K562 (cell line): ENCODE measurements at regions not wholly inside any gene's neighbourhood (a gene's known extent, or its start where the extent isn't known, plus 50 kb on each side); places are given as distances from the start of the nearest gene placed in this dataset.

Source experiments
- ATAC-seq: fragments of 200-7000 bp; cut with Tn5 transposase; 3 replicates; pipeline ENCODE4 v1.9.1; 2020; ENCODE audit warnings: moderate library complexity
- BruUV-seq: library from RNA; stranded (reverse); fragments of 400-500 nt; replicated peaks from 2 replicates; lab custom pipeline; 2021; lab: Mats Ljungman, UMichigan
- CTCF ChIA-PET: fragments of 300-600 bp; formaldehyde crosslinking; extraction: SDS; loops from one replicate; lab custom pipeline; 2021; ENCODE audit warnings: low intra/inter-chr PET ratio; lab: Yijun Ruan, JAX
- POLR2A ChIA-PET: fragments of 300-600, 350-650 bp; sonication (Branson Sonifier 250); formaldehyde crosslinking; extraction: SDS; loops from one replicate; lab custom pipeline; 2021; ENCODE audit warnings: antibody characterized with exemption, inconsistent platforms; lab: Yijun Ruan, JAX
- DNase-seq, 4 experiments: peaks; one replicate each; pipeline versions ENCODE4 v3.0.0 to v3.0.0-alpha.2; 2011 to 2018; ENCODE audit warnings: low spot score in 3 of 4, mixed read lengths in 3 of 4; ENCODE audit errors: extremely low read depth in 1 of 4
- FAIRE-seq: peaks from 2 replicates; lab custom pipeline; 2011; peaks lifted over from hg19 to GRCh38; lab: Jason Lieb, UNC
- H2AFZ ChIP-seq: 2 replicates; pipeline ENCODE4 v1.6.0; 2011; ENCODE audit warnings: low read depth, low read length, control low read depth, inconsistent platforms
- H3K27ac ChIP-seq: fragments of 200-600 bp; 3 replicates; pipeline ENCODE4 v1.8.0; 2011; ENCODE audit warnings: low read depth, mild to moderate bottlenecking, control low read depth, inconsistent platforms, low read length, moderate library complexity, mixed read lengths; ENCODE audit errors: extremely low read depth
- H3K27me3 ChIP-seq, 2 experiments: fragments of 300-600 bp in 1 of 2; 2 replicates in 1 of 2; 3 replicates in 1 of 2; pipeline versions ENCODE4 v1.6.0 to v1.8.0; 2011; ENCODE audit warnings: inconsistent platforms in 2 of 2, low read length in 2 of 2, mild to moderate bottlenecking in 1 of 2, mixed read lengths in 1 of 2, moderate library complexity in 1 of 2; ENCODE audit not compliant: control insufficient read depth in 2 of 2, insufficient read depth in 2 of 2
- H3K36me3 ChIP-seq: fragments of 300-600 bp; 3 replicates; pipeline ENCODE4 v1.8.0; 2011; ENCODE audit warnings: mild to moderate bottlenecking, low read length, inconsistent platforms; ENCODE audit not compliant: control insufficient read depth, insufficient read depth
- H3K4me1 ChIP-seq, 2 experiments: fragments of 200-600 bp in 1 of 2; replicated peaks in 1 of 2; 2 replicates in 1 of 2; 3 replicates in 1 of 2; pipeline versions ENCODE4 v1.5.1 to v1.8.0; 2011; ENCODE audit warnings: inconsistent platforms in 2 of 2, low read length in 2 of 2, mild to moderate bottlenecking in 1 of 2, mixed read lengths in 1 of 2, moderate library complexity in 1 of 2; ENCODE audit not compliant: control insufficient read depth in 2 of 2, insufficient read depth in 2 of 2
- H3K4me2 ChIP-seq: 2 replicates; pipeline ENCODE4 v1.6.1; 2011; ENCODE audit warnings: low read length, control low read depth, inconsistent platforms, mixed read lengths; ENCODE audit not compliant: insufficient read depth
- H3K4me3 ChIP-seq: fragments of 200-600 bp; sonication (generic), shearing (Covaris generic); 2 replicates; pipeline ENCODE4 v1.5.1; 2016; ENCODE audit warnings: control low read depth, inconsistent platforms
- H3K79me2 ChIP-seq: fragments of 200-600 bp; 3 replicates; pipeline ENCODE4 v1.8.0; 2011; ENCODE audit warnings: low read length, inconsistent platforms; ENCODE audit not compliant: control insufficient read depth, insufficient read depth
- H3K9ac ChIP-seq, 2 experiments: 2 replicates each; pipeline versions ENCODE4 v1.6.0 to v1.6.1; 2011; ENCODE audit warnings: low read depth in 2 of 2, low read length in 2 of 2, control low read depth in 1 of 2, inconsistent platforms in 1 of 2, mild to moderate bottlenecking in 1 of 2, mixed read lengths in 1 of 2; ENCODE audit not compliant: insufficient read depth in 1 of 2
- H3K9me1 ChIP-seq: one replicate; pipeline ENCODE4 v1.6.0; 2011; ENCODE audit warnings: inconsistent platforms, mild to moderate bottlenecking, low read length, moderate library complexity; ENCODE audit not compliant: control insufficient read depth, insufficient read depth
- H3K9me3 ChIP-seq: replicated peaks from 2 replicates; pipeline ENCODE4 v1.5.1; 2011; ENCODE audit warnings: low read depth, low read length, inconsistent platforms; ENCODE audit not compliant: control insufficient read depth, insufficient read depth
- H4K20me1 ChIP-seq: replicated peaks from 2 replicates; pipeline ENCODE4 v1.6.1; 2011; ENCODE audit warnings: low read length, inconsistent platforms, mixed read lengths; ENCODE audit not compliant: control insufficient read depth, insufficient read depth
- EHMT2 ChIP-seq: fragments of 450-650 bp; IDR thresholded peaks from 2 replicates; pipeline ENCODE4 v1.6.1; 2018; ENCODE audit warnings: antibody characterized with exemption
- MEIS2 ChIP-seq: fragments of 450-650 bp; IDR thresholded peaks from 2 replicates; pipeline ENCODE4 v1.6.1; 2014; ENCODE audit warnings: mild to moderate bottlenecking; ENCODE audit not compliant: partially characterized antibody
- STAT5A ChIP-seq: IDR thresholded peaks from 2 replicates; pipeline ENCODE4 v1.6.1; 2012; ENCODE audit warnings: low read length, inconsistent platforms, borderline replicate concordance
- ZNF232 ChIP-seq: sonication (generic); formaldehyde crosslinking; IDR thresholded peaks from 2 replicates; pipeline ENCODE4 v1.8.0; 2022; ENCODE audit warnings: mild to moderate bottlenecking, missing genetic modification reagents
- ZNF764 ChIP-seq: fragments of 250-450 bp; sonication (Bioruptor Pico); IDR thresholded peaks from 2 replicates; pipeline ENCODE4 v1.4.0; 2020; ENCODE audit warnings: low read depth, mild to moderate bottlenecking, moderate library complexity
- WGBS: fragments of 100-300 bp; shearing (Covaris generic); methylation state at CpG from one replicate; pipeline ENCODE4 v1.1.6; 2016; ENCODE audit warnings: low coverage, mixed read lengths; ENCODE audit not compliant: insufficient coverage; ENCODE audit errors: missing lambda C conversion rate; 5-methylcytosine and 5-hydroxymethylcytosine counted together
- in situ Hi-C: fragments of 300-500 bp; cut with MboI; formaldehyde crosslinking; loops from 4 replicates; pipeline ENCODE4 v1.15.0; 2018; ENCODE audit warnings: inconsistent platforms, mixed read lengths
- intact Hi-C: fragments of 100-400 bp; cut with micrococcal nuclease; formaldehyde crosslinking; loops from 2 replicates; pipeline ENCODE4 v1.14.2; 2022
- TF ChIP-seq, protein P1 (sequence below): fragments of 250-450 bp; sonication (Bioruptor Pico); IDR thresholded peaks from 2 replicates; pipeline ENCODE4 v1.4.0; 2020; ENCODE audit warnings: mild to moderate bottlenecking
- TF ChIP-seq, protein P2 (sequence below): sonication (generic); formaldehyde crosslinking; IDR thresholded peaks from 2 replicates; pipeline ENCODE4 v1.8.0; 2023; ENCODE audit warnings: mild to moderate bottlenecking, missing genetic modification reagents
- TF ChIP-seq, protein P3 (sequence below), 2 experiments: fragments of 450-650 bp; IDR thresholded peaks; 2 replicates each; pipeline ENCODE4 v1.6.1; 2016; ENCODE audit warnings: mild to moderate bottlenecking in 2 of 2, borderline replicate concordance in 1 of 2, low read depth in 1 of 2, moderate library complexity in 1 of 2

DNA sequence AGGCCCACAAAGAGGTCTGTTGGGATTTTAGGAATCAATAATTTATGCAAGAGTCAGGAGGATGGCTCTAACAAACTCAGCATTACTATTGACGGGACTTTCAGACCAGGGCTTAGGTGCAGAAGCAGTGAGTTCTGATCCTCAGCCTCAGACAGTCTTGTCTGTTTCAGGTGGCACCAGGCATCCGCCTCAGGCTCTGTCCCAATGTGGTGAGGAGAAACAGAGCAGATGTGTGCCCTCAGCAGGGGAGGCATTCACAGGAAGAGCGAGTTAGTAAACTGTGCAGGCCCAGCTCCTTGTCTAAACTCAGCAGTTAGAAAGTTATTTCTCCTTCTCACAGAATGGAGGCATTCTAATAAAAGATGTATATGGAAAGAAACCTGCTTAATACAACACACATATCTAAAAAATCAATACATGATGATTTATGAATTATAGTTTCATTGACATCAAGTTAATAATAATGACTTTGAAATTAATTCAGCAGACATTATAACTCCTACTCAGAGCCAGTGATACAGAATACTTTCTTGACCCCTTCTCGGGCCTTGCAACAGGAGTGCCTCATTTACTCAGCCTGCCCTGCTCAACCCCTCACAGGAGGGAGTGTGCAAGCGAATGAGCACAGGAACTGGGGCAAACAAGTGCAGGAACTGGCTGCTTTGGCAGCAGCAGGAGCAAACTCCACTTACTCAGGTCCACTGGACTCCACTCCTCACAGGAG, 202.8 kb upstream of the SMIM31 start:
- no peak overlapping the region for H2AFZ ChIP-seq
- no peak for ATAC-seq
- no peaks in the 10 kb centered on the region for H3K27me3 ChIP-seq
- 0% methylated on average over 5 of the region's 5 CpGs for WGBS
- ChIA-PET CTCF (no interaction called here), POLR2A (no interaction called here)
- in situ Hi-C loops (no loop called here), intact Hi-C loops (no loop called here)
- no peak for DNase-seq
- no peak overlapping the region for H3K4me2 ChIP-seq
- no peak for FAIRE-seq
- H3K9me3 ChIP-seq: no peaks in the 10 kb centered on the region
- no peaks in the 10 kb centered on the region for H3K79me2 ChIP-seq
- no peak overlapping the region for H3K27ac ChIP-seq
- no peaks in the 10 kb centered on the region for H3K4me1 ChIP-seq
- H3K9me1 ChIP-seq: no peaks in the 10 kb centered on the region
- no peaks in the 10 kb centered on the region for H3K36me3 ChIP-seq
- no peak overlapping the region for H3K4me3 ChIP-seq
- no peak overlapping the region for H3K9ac ChIP-seq
- H4K20me1 ChIP-seq: no peaks in the 10 kb centered on the region
- no TSS peak for BruUV-seq
- TF ChIP-seq, protein P1, sequence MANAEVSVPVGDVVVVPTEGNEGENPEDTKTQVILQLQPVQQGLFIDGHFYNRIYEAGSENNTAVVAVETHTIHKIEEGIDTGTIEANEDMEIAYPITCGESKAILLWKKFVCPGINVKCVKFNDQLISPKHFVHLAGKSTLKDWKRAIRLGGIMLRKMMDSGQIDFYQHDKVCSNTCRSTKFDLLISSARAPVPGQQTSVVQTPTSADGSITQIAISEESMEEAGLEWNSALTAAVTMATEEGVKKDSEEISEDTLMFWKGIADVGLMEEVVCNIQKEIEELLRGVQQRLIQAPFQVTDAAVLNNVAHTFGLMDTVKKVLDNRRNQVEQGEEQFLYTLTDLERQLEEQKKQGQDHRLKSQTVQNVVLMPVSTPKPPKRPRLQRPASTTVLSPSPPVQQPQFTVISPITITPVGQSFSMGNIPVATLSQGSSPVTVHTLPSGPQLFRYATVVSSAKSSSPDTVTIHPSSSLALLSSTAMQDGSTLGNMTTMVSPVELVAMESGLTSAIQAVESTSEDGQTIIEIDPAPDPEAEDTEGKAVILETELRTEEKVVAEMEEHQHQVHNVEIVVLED (CRISPR knock-in tag): no peak
- TF ChIP-seq MEIS2: no peak
- no peak for TF ChIP-seq EHMT2
- TF ChIP-seq STAT5A: no peak
- TF ChIP-seq, protein P2, sequence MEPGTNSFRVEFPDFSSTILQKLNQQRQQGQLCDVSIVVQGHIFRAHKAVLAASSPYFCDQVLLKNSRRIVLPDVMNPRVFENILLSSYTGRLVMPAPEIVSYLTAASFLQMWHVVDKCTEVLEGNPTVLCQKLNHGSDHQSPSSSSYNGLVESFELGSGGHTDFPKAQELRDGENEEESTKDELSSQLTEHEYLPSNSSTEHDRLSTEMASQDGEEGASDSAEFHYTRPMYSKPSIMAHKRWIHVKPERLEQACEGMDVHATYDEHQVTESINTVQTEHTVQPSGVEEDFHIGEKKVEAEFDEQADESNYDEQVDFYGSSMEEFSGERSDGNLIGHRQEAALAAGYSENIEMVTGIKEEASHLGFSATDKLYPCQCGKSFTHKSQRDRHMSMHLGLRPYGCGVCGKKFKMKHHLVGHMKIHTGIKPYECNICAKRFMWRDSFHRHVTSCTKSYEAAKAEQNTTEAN (CRISPR knock-in tag): no peak
- TF ChIP-seq, protein P3, sequence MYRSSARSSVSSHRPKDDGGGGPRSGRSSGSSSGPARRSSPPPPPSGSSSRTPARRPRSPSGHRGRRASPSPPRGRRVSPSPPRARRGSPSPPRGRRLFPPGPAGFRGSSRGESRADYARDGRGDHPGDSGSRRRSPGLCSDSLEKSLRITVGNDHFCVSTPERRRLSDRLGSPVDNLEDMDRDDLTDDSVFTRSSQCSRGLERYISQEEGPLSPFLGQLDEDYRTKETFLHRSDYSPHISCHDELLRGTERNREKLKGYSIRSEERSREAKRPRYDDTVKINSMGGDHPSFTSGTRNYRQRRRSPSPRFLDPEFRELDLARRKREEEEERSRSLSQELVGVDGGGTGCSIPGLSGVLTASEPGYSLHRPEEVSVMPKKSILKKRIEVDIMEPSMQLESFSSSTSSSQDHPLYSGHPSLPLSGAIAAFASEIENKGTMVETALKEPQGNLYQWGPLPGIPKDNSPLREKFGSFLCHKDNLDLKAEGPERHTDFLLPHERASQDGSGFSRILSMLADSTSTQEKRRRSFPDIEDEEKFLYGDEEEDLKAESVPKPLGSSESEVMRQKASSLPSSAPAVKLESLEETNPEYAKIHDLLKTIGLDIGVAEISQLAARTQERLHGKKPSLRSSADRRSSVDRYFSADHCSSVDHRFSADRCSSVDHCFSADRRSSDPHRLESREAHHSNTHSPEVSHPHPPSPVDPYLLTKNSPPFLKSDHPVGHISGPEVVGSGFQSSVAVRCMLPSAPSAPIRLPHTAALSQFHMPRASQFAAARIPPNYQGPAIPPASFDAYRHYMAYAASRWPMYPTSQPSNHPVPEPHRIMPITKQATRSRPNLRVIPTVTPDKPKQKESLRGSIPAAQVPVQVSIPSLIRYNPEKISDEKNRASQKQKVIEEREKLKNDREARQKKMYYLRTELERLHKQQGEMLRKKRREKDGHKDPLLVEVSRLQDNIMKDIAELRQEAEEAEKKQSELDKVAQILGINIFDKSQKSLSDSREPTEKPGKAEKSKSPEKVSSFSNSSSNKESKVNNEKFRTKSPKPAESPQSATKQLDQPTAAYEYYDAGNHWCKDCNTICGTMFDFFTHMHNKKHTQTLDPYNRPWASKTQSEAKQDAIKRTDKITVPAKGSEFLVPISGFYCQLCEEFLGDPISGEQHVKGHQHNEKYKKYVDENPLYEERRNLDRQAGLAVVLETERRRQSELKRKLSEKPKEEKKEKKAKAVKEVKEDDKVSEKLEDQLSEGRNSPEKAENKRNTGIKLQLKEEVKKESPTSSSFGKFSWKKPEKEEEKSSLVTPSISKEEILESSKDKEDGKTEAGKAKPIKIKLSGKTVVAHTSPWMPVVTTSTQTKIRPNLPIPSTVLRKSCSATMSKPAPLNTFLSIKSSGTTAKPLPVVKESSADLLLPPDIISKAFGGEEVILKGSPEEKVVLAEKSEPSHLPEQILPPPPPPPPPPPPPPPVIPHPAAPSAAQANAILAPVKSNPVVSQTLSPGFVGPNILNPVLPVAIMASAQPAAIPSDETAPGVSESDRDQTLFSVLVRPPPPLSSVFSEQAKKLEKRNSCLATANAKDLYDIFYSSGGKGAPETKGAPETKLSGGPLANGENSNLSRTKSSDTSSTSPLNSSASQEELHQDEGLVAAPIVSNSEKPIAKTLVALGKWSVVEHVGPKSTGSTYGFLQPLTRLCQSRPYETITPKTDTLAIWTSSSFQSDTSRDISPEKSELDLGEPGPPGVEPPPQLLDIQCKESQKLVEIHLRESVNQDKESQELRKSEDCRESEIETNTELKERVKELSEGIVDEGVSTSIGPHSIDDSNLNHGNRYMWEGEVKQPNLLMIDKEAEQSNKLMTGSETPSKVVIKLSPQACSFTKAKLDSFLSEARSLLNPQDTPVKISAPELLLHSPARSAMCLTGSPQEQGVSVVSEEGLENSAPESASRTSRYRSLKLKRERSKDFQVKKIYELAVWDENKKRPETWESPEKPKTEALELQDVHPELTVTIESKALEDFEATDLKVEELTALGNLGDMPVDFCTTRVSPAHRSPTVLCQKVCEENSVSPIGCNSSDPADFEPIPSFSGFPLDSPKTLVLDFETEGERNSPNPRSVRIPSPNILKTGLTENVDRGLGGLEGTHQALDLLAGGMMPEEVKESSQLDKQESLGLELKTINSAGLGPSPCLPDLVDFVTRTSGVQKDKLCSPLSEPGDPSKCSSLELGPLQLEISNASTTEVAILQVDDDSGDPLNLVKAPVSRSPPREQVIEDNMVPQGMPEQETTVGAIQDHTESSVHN (IDR thresholded peaks at IDR 0.05; ENCODE audit: borderline replicate concordance in 1 of 2, low read depth in 1 of 2): no peak
- TF ChIP-seq ZNF764: no peak
- TF ChIP-seq ZNF232 (CRISPR knock-in tag): no peak
